IMR-90 (cell line): ENCODE measurements at regions not wholly inside any gene's neighbourhood (a gene's known extent, or its start where the extent isn't known, plus 50 kb on each side); places are given as distances from the start of the nearest gene placed in this dataset.

ENCODE experiments used
- ATAC-seq: fragments of 200-7000 bp; cut with Tn5 transposase; 2 replicates; pipeline ENCODE4 v1.9.1; 2020; ENCODE audit warnings: low read depth, mild to moderate bottlenecking, moderate library complexity
- BruUV-seq: library from RNA; stranded (reverse); fragments of 400-500 nt; replicated peaks from 2 replicates; lab custom pipeline; 2021; lab: Mats Ljungman, UMichigan
- CTCF ChIA-PET: fragments of 300-600 bp; formaldehyde crosslinking; extraction: SDS; loops from one replicate; lab custom pipeline; 2021; ENCODE audit warnings: antibody characterized with exemption; lab: Yijun Ruan, JAX
- POLR2A ChIA-PET: fragments of 300-600 bp; sonication (Branson Sonifier 250); formaldehyde crosslinking; loops from one replicate; lab custom pipeline; 2022; ENCODE audit warnings: antibody characterized with exemption; ENCODE audit not compliant: unreplicated experiment; lab: Charles Lee
- DNase-seq: peaks from one replicate; pipeline ENCODE4 v3.0.0; 2013
- H2AFZ ChIP-seq: replicated peaks from 2 replicates; pipeline ENCODE3; 2013; ENCODE audit warnings: low read length, mild to moderate bottlenecking; ENCODE audit not compliant: poor library complexity
- H2AK5ac ChIP-seq: 2 replicates; pipeline ENCODE4 v1.6.1; 2013; ENCODE audit warnings: low read depth, low read length, inconsistent platforms
- H2AK9ac ChIP-seq: replicated peaks from 2 replicates; pipeline ENCODE3; 2013; ENCODE audit warnings: mild to moderate bottlenecking, low read depth, low read length, moderate library complexity; ENCODE audit not compliant: poor library complexity
- H2BK120ac ChIP-seq: 2 replicates; pipeline ENCODE4 v1.6.1; 2013; ENCODE audit warnings: low read depth, low read length, inconsistent platforms
- H2BK15ac ChIP-seq: 3 replicates; pipeline ENCODE4 v1.6.1; 2013; ENCODE audit warnings: low read depth, low read length, inconsistent platforms
- H2BK20ac ChIP-seq: 2 replicates; pipeline ENCODE4 v1.6.1; 2013; ENCODE audit warnings: low read depth, mild to moderate bottlenecking, inconsistent platforms, low read length, moderate library complexity
- H2BK5ac ChIP-seq: 2 replicates; pipeline ENCODE4 v1.6.1; 2013; ENCODE audit warnings: mild to moderate bottlenecking, low read depth, low read length, inconsistent platforms; ENCODE audit not compliant: poor library complexity, severe bottlenecking
- H3K14ac ChIP-seq: replicated peaks from 2 replicates; pipeline ENCODE4 v1.6.1; 2013; ENCODE audit warnings: low read depth, low read length, inconsistent platforms
- H3K18ac ChIP-seq: 2 replicates; pipeline ENCODE4 v1.6.1; 2013; ENCODE audit warnings: low read depth, low read length, control low read depth
- H3K23ac ChIP-seq: 2 replicates; pipeline ENCODE4 v1.6.1; 2013; ENCODE audit warnings: low read depth, low read length, inconsistent platforms
- H3K27ac ChIP-seq: 2 replicates; pipeline ENCODE4 v1.5.1; 2013; ENCODE audit warnings: mild to moderate bottlenecking, control low read depth, low read length; ENCODE audit not compliant: insufficient read depth
- H3K27me3 ChIP-seq: 2 replicates; pipeline ENCODE4 v1.6.1; 2013; ENCODE audit warnings: low read length; ENCODE audit not compliant: control insufficient read depth, insufficient read depth
- H3K36me3 ChIP-seq: 2 replicates; pipeline ENCODE4 v1.6.1; 2013; ENCODE audit warnings: low read length, mixed read lengths; ENCODE audit not compliant: control insufficient read depth, insufficient read depth
- H3K4ac ChIP-seq: 2 replicates; pipeline ENCODE4 v1.6.1; 2013; ENCODE audit warnings: low read depth, low read length, inconsistent platforms
- H3K4me1 ChIP-seq: 2 replicates; pipeline ENCODE4 v1.6.1; 2013; ENCODE audit warnings: low read length, mixed read lengths; ENCODE audit not compliant: control insufficient read depth, insufficient read depth
- H3K4me2 ChIP-seq: 2 replicates; pipeline ENCODE4 v1.6.1; 2013; ENCODE audit warnings: low read depth, mild to moderate bottlenecking, control low read depth, low read length, moderate library complexity
- H3K4me3 ChIP-seq: 2 replicates; pipeline ENCODE4 v1.5.1; 2013; ENCODE audit warnings: low read depth, mild to moderate bottlenecking, control low read depth, low read length, moderate library complexity; ENCODE audit not compliant: insufficient read depth
- H3K56ac ChIP-seq: 2 replicates; pipeline ENCODE4 v1.6.1; 2013; ENCODE audit warnings: low read length, inconsistent platforms; ENCODE audit not compliant: insufficient read depth; ENCODE audit errors: extremely low read depth
- H3K79me1 ChIP-seq, 2 experiments: 2 replicates each; pipeline ENCODE4 v1.6.1; 2013; ENCODE audit warnings: low read length in 2 of 2, inconsistent platforms in 1 of 2, low read depth in 1 of 2
- H3K9ac ChIP-seq: 2 replicates; pipeline ENCODE4 v1.6.1; 2013; ENCODE audit warnings: low read depth, low read length, control low read depth
- H3K9me1 ChIP-seq: 2 replicates; pipeline ENCODE4 v1.6.1; 2013; ENCODE audit warnings: low read length, inconsistent platforms; ENCODE audit not compliant: insufficient read depth
- H3K9me3 ChIP-seq: 2 replicates; pipeline ENCODE4 v1.6.1; 2013; ENCODE audit warnings: low read length; ENCODE audit not compliant: control insufficient read depth, insufficient read depth
- H4K20me1 ChIP-seq: 2 replicates; pipeline ENCODE4 v1.6.1; 2013; ENCODE audit warnings: low read length, inconsistent platforms; ENCODE audit not compliant: insufficient read depth
- H4K5ac ChIP-seq: 2 replicates; pipeline ENCODE4 v1.6.1; 2013; ENCODE audit warnings: mild to moderate bottlenecking, low read depth, low read length, control low read depth
- H4K8ac ChIP-seq, 2 experiments: 2 replicates each; pipeline ENCODE4 v1.6.1; 2013; ENCODE audit warnings: low read depth in 2 of 2, low read length in 2 of 2, control low read depth in 1 of 2, inconsistent platforms in 1 of 2
- H4K91ac ChIP-seq: 2 replicates; pipeline ENCODE4 v1.6.1; 2013; ENCODE audit warnings: low read depth, low read length, inconsistent platforms; ENCODE audit not compliant: insufficient read depth
- BHLHE40 ChIP-seq: fragments of 150-350 bp; IDR thresholded peaks from 2 replicates; pipeline ENCODE4 v1.6.1; 2016; ENCODE audit warnings: mild to moderate bottlenecking, low read depth, low read length
- CEBPB ChIP-seq: IDR thresholded peaks from 2 replicates; pipeline ENCODE4 v1.6.1; 2012; ENCODE audit warnings: low read depth, low read length, improper control_type of control experiment
- CHD1 ChIP-seq: IDR thresholded peaks from 2 replicates; pipeline ENCODE4 v1.6.1; 2012; ENCODE audit warnings: low read depth, low read length, improper control_type of control experiment
- FOS ChIP-seq: fragments of 150-350 bp; IDR thresholded peaks from 2 replicates; pipeline ENCODE4 v1.6.1; 2016; ENCODE audit warnings: low read depth, low read length
- MAZ ChIP-seq: IDR thresholded peaks from 2 replicates; pipeline ENCODE4 v1.6.1; 2012; ENCODE audit warnings: low read depth, mild to moderate bottlenecking, low read length, improper control_type of control experiment, moderate library complexity, borderline replicate concordance
- MXI1 ChIP-seq: IDR thresholded peaks from 2 replicates; pipeline ENCODE4 v1.6.1; 2012; ENCODE audit warnings: low read depth, mild to moderate bottlenecking, low read length, moderate library complexity, borderline replicate concordance
- NFE2L2 ChIP-seq: fragments of 150-350 bp; IDR thresholded peaks from 2 replicates; pipeline ENCODE4 v1.6.1; 2016; ENCODE audit warnings: low read depth, mild to moderate bottlenecking, low read length
- POLR2A ChIP-seq: IDR thresholded peaks from 2 replicates; pipeline ENCODE4 v1.6.1; 2012; ENCODE audit warnings: mild to moderate bottlenecking, low read depth, low read length
- RAD21 ChIP-seq: IDR thresholded peaks from 2 replicates; pipeline ENCODE4 v1.6.1; 2012; ENCODE audit warnings: low read length, improper control_type of control experiment
- RCOR1 ChIP-seq: IDR thresholded peaks from 2 replicates; pipeline ENCODE4 v1.6.1; 2012; ENCODE audit warnings: mild to moderate bottlenecking, low read length, improper control_type of control experiment; ENCODE audit not compliant: insufficient replicate concordance
- RFX5 ChIP-seq: IDR thresholded peaks from 2 replicates; pipeline ENCODE4 v1.8.0; 2012; ENCODE audit warnings: low read depth, mild to moderate bottlenecking, low read length, moderate library complexity
- SMC3 ChIP-seq: fragments of 150-350 bp; IDR thresholded peaks from 2 replicates; pipeline ENCODE4 v1.6.1; 2016; ENCODE audit warnings: low read depth, mild to moderate bottlenecking, antibody characterized with exemption, low read length, moderate library complexity
- WGBS, 2 experiments: methylation state at CpG; one replicate each; pipeline versions ENCODE4 v1.1.5 to v1.1.7; 2013; ENCODE audit warnings: missing lambda C conversion rate in 2 of 2; ENCODE audit not compliant: insufficient read length in 1 of 2; ENCODE audit errors: extremely low coverage in 2 of 2; 5-methylcytosine and 5-hydroxymethylcytosine counted together
- dilution Hi-C: fragments of 300-500 bp; cut with HindIII; formaldehyde crosslinking; loops from one replicate; pipeline ENCODE4 v1.14.3; 2018; ENCODE audit warnings: low sequenced_read_pairs; ENCODE audit not compliant: unreplicated experiment
- in situ Hi-C: fragments of 300-500 bp; cut with MboI; formaldehyde crosslinking; loops from 3 replicates; pipeline ENCODE4 v1.14.3; 2019; ENCODE audit warnings: low sequenced_read_pairs, inconsistent platforms, mixed read lengths
- intact Hi-C: fragments of 100-400 bp; cut with micrococcal nuclease; formaldehyde crosslinking; loops from 2 replicates; pipeline ENCODE4 v1.10.0; 2022
- TF ChIP-seq, protein P1 (sequence below): conservative IDR thresholded peaks from 2 replicates; pipeline ENCODE4 v1.5.1; 2012; ENCODE audit warnings: mild to moderate bottlenecking, low read depth, low read length, improper control_type of control experiment
- TF ChIP-seq, protein P2 (sequence below): fragments of 150-350 bp; IDR thresholded peaks from 2 replicates; pipeline ENCODE4 v1.6.1; 2016; ENCODE audit warnings: low read depth, mild to moderate bottlenecking, low read length, moderate library complexity, borderline replicate concordance

DNA sequence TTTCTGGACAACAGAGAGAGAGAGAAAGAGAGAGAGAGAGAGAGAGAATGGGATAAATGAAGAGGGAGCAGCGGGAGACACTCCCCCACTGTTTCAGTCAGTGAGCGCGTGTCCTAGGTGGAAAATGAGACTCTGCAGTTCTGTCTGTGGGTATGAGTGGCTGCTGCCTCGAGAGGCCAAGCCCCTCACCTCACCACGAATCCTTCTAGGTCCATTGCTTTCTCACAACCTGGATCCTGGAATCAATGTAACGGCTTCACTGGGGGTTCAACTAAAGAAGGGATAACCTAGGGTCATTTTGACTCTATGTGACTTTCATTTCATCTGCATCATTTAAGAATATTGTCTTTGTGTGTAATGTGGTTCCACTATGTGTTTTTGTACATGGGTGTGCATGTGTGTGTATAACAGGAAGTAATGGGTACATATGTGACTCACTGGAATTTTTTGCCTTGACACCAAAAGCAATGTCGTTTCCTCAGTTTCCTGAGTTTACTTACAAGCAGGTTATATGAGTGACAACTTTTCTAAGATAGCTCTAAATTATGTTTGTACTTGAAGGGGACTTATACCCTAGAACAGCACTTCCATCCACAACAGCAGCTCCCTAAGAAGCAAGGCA lies 221.4 kb upstream of the TRIB2 start:
- intact Hi-C loops (no loop called here), dilution Hi-C loops (no loop called here), in situ Hi-C loops (no loop called here)
- peaks cover 3% of the 10 kb centered on the region; the same call in 1 of the 2 replicates for H3K9me1 ChIP-seq
- no TSS peak for BruUV-seq
- H3K27ac ChIP-seq, result no peak overlapping the region
- H4K5ac ChIP-seq, result no peak overlapping the region
- no peak overlapping the region for H2BK20ac ChIP-seq
- no CpG with 5 or more reads among the region's 7 CpGs for WGBS, 2 experiments
- H3K4ac ChIP-seq, result no peak overlapping the region; the same call in 1 of the 2 replicates
- H3K4me3 ChIP-seq, result no peak overlapping the region
- no peak overlapping the region for H2BK120ac ChIP-seq
- no peak for ATAC-seq
- H3K18ac ChIP-seq, result no peak overlapping the region
- no peak for DNase-seq
- no peak overlapping the region for H3K9ac ChIP-seq
- no peaks in the 10 kb centered on the region for H4K20me1 ChIP-seq
- no peak overlapping the region for H2AFZ ChIP-seq
- no peak overlapping the region for H3K23ac ChIP-seq
- H2BK5ac ChIP-seq, result no peak overlapping the region
- H3K9me3 ChIP-seq, result no peaks in the 10 kb centered on the region
- no peak for TF ChIP-seq RCOR1
- no peak for TF ChIP-seq MAZ
- no peak for TF ChIP-seq BHLHE40
- TF ChIP-seq, protein P1, sequence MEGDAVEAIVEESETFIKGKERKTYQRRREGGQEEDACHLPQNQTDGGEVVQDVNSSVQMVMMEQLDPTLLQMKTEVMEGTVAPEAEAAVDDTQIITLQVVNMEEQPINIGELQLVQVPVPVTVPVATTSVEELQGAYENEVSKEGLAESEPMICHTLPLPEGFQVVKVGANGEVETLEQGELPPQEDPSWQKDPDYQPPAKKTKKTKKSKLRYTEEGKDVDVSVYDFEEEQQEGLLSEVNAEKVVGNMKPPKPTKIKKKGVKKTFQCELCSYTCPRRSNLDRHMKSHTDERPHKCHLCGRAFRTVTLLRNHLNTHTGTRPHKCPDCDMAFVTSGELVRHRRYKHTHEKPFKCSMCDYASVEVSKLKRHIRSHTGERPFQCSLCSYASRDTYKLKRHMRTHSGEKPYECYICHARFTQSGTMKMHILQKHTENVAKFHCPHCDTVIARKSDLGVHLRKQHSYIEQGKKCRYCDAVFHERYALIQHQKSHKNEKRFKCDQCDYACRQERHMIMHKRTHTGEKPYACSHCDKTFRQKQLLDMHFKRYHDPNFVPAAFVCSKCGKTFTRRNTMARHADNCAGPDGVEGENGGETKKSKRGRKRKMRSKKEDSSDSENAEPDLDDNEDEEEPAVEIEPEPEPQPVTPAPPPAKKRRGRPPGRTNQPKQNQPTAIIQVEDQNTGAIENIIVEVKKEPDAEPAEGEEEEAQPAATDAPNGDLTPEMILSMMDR, result no peak
- no peak for TF ChIP-seq RAD21
- no peak for TF ChIP-seq FOS
- TF ChIP-seq CHD1, result no peak
- TF ChIP-seq POLR2A, result no peak
- TF ChIP-seq MXI1, result no peak
- TF ChIP-seq, protein P2, sequence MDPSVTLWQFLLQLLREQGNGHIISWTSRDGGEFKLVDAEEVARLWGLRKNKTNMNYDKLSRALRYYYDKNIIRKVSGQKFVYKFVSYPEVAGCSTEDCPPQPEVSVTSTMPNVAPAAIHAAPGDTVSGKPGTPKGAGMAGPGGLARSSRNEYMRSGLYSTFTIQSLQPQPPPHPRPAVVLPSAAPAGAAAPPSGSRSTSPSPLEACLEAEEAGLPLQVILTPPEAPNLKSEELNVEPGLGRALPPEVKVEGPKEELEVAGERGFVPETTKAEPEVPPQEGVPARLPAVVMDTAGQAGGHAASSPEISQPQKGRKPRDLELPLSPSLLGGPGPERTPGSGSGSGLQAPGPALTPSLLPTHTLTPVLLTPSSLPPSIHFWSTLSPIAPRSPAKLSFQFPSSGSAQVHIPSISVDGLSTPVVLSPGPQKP, result no peak
- TF ChIP-seq SMC3, result no peak
- TF ChIP-seq RFX5, result no peak
- no peak for TF ChIP-seq CEBPB
- no peak for TF ChIP-seq NFE2L2
- ChIA-PET CTCF (no interaction called here), POLR2A (no interaction called here)
- H3K4me1 ChIP-seq, result no peaks in the 10 kb centered on the region; the same call in 1 of the 2 replicates
- no peaks in the 10 kb centered on the region for H3K79me1 ChIP-seq
- peak overlapping the region; percentile 23 for H2AK9ac ChIP-seq
- H3K36me3 ChIP-seq, result no peaks in the 10 kb centered on the region
- H3K14ac ChIP-seq, result no peak overlapping the region
- no peaks in the 10 kb centered on the region for H3K27me3 ChIP-seq
- H4K91ac ChIP-seq, result no peak overlapping the region
- no peak overlapping the region for H2BK15ac ChIP-seq
- H3K4me2 ChIP-seq, result no peak overlapping the region
- H3K56ac ChIP-seq, result no peak overlapping the region
- no peak overlapping the region for H2AK5ac ChIP-seq
- H4K8ac ChIP-seq, result no peak overlapping the region
